Astrocyte (in vitro differentiated cells and primary cell): ENCODE measurements at regions not wholly inside any gene's neighbourhood (a gene's known extent, or its start where the extent isn't known, plus 50 kb on each side); places are given as distances from the start of the nearest gene placed in this dataset.

ENCODE experiments used
- EZH2 ChIP-seq: IDR thresholded peaks from 2 replicates; pipeline ENCODE4 v1.6.1; 2012; ENCODE audit warnings: mild to moderate bottlenecking, low read length, inconsistent platforms; ENCODE audit not compliant: insufficient read depth
- TF ChIP-seq, protein P1 (sequence below): IDR thresholded peaks from 2 replicates; pipeline ENCODE4 v1.5.1; 2011; ENCODE audit warnings: low read depth, mild to moderate bottlenecking, inconsistent platforms, low read length, moderate library complexity; ENCODE audit not compliant: insufficient read depth

DNA sequence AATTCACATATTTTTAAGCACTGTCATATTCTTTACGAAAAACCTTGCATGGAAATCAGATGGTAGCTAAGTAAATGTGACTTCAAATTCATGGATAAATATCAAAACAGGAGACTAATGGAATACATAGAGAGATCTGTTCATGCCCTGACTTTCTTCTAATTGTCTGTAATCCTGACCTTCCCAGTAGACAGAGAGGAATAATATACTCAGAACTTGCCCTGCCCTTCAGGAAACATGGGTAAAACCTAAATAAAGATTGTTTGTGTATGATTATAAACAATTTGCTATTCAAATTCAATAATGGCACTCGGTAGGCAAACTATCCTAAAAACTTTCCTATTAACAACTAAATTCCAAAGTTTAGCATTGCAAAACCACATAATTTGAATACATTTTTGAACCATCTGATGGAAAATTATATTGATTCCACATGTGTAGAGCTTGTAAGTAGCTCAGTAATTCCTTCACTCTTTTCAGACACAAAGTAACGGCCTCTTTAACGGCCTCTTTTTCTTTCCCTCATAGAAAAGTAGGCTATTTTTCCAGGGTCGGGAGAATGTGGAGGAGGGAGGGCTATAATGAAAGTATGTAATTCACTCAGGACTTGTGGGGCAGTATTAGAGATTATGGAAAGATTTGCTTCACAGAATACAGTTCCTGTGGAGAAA lies 227.6 kb downstream of the ALDH8A1 start:
- TF ChIP-seq, protein P1, sequence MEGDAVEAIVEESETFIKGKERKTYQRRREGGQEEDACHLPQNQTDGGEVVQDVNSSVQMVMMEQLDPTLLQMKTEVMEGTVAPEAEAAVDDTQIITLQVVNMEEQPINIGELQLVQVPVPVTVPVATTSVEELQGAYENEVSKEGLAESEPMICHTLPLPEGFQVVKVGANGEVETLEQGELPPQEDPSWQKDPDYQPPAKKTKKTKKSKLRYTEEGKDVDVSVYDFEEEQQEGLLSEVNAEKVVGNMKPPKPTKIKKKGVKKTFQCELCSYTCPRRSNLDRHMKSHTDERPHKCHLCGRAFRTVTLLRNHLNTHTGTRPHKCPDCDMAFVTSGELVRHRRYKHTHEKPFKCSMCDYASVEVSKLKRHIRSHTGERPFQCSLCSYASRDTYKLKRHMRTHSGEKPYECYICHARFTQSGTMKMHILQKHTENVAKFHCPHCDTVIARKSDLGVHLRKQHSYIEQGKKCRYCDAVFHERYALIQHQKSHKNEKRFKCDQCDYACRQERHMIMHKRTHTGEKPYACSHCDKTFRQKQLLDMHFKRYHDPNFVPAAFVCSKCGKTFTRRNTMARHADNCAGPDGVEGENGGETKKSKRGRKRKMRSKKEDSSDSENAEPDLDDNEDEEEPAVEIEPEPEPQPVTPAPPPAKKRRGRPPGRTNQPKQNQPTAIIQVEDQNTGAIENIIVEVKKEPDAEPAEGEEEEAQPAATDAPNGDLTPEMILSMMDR = no peak
- no peak for TF ChIP-seq EZH2
